Cerebellar cortex (tissue), 1 donor: ENCODE measurements at regions not wholly inside any gene's neighbourhood (a gene's known extent, or its start where the extent isn't known, plus 50 kb on each side); places are given as distances from the start of the nearest gene placed in this dataset.
A peak's percentile ranks its signal among the peaks of the same experiment; 100 is the strongest.
"Not testable (repeated sequence)": the region's sequence is repeated elsewhere in the genome, so short reads cannot be mapped to it uniquely, and the experiment has no call there.

ENCODE experiments used
- DNase-seq: peaks from one replicate; pipeline ENCODE4 v3.0.0-alpha.2; 2015; ENCODE audit warnings: low spot score

- DNase-seq = no peak
Measured at GRCh38 chr9:82445556-82445955, 457.0 kb downstream of the SPATA31D1 start.

- no peak for DNase-seq
Measured at GRCh38 chr9:82447343-82447742, 458.8 kb downstream of the SPATA31D1 start.

GRCh38 chr9:82449986-82450385 lies 461.4 kb downstream of the SPATA31D1 start:
- DNase-seq = no peak

GRCh38 chr9:82454509-82455190 lies 466.1 kb downstream of the SPATA31D1 start:
- no peak for DNase-seq

- no peak for DNase-seq
Measured at GRCh38 chr9:82456642-82457041, 468.1 kb downstream of the SPATA31D1 start.

- DNase-seq = no peak
Measured at GRCh38 chr9:82457298-82457697, 468.7 kb downstream of the SPATA31D1 start.

GRCh38 chr9:82457891-82458290 lies 469.3 kb downstream of the SPATA31D1 start:
- no peak for DNase-seq

- no peak for DNase-seq
Measured at GRCh38 chr9:82458296-82458695, 469.7 kb downstream of the SPATA31D1 start.

- no peak for DNase-seq
Measured at GRCh38 chr9:82466616-82467260, 478.2 kb downstream of the SPATA31D1 start.

- no peak for DNase-seq
Measured at GRCh38 chr9:82467436-82467835, 478.9 kb downstream of the SPATA31D1 start.

GRCh38 chr9:82474235-82474634 lies 485.7 kb downstream of the SPATA31D1 start:
- DNase-seq = no peak

GRCh38 chr9:82475584-82476301 lies 487.2 kb downstream of the SPATA31D1 start:
- no peak for DNase-seq

- DNase-seq = no peak
Measured at GRCh38 chr9:82480921-82481320, 492.3 kb downstream of the SPATA31D1 start.

- no peak for DNase-seq
Measured at GRCh38 chr9:82487935-82488312, 499.4 kb downstream of the SPATA31D1 start.

GRCh38 chr9:82488313-82489200 lies 500.0 kb downstream of the SPATA31D1 start:
- DNase-seq = no peak

- DNase-seq = peak; percentile 12
Measured at GRCh38 chr9:82489201-82489821, 500.7 kb downstream of the SPATA31D1 start.

GRCh38 chr9:82490019-82490499 lies 501.5 kb downstream of the SPATA31D1 start:
- no peak for DNase-seq

- not testable (repeated sequence) for DNase-seq
Measured at GRCh38 chr9:82490821-82491220, 502.2 kb downstream of the SPATA31D1 start.

GRCh38 chr9:82491604-82492003 lies 503.0 kb downstream of the SPATA31D1 start:
- no peak for DNase-seq

- DNase-seq = no peak
Measured at GRCh38 chr9:82492274-82492673, 503.7 kb downstream of the SPATA31D1 start.
